Astrocyte of the spinal cord (primary cell): ENCODE measurements at regions not wholly inside any gene's neighbourhood (a gene's known extent, or its start where the extent isn't known, plus 50 kb on each side); places are given as distances from the start of the nearest gene placed in this dataset.
A peak's percentile ranks its signal among the peaks of the same experiment; 100 is the strongest.
"Not testable (repeated sequence)": the region's sequence is repeated elsewhere in the genome, so short reads cannot be mapped to it uniquely, and the experiment has no call there.

Experiments
- DNase-seq: peaks from one replicate; pipeline ENCODE4 v3.0.0; 2011; ENCODE audit warnings: low read depth, low spot score
- H3K4me3 ChIP-seq: 2 replicates; pipeline ENCODE4 v1.5.1; 2011; ENCODE audit warnings: low read depth, mild to moderate bottlenecking, low read length, moderate library complexity
- CTCF ChIP-seq: IDR thresholded peaks from 2 replicates; pipeline ENCODE4 v1.5.1; 2012; ENCODE audit warnings: low read depth, mild to moderate bottlenecking, low read length, inconsistent platforms
- in situ Hi-C: cut with HindIII; loops from 2 replicates; pipeline ENCODE4 v1.10.0; 2017; ENCODE audit warnings: low sequenced_read_pairs

- TF ChIP-seq CTCF: no peak
- no peak overlapping the region for H3K4me3 ChIP-seq
- in situ Hi-C loops: no loop called here
- peak; percentile 97 for DNase-seq
Observed at GRCh38 chr4:147103403-147103946, 157.8 kb upstream of the TTC29 start.

DNA sequence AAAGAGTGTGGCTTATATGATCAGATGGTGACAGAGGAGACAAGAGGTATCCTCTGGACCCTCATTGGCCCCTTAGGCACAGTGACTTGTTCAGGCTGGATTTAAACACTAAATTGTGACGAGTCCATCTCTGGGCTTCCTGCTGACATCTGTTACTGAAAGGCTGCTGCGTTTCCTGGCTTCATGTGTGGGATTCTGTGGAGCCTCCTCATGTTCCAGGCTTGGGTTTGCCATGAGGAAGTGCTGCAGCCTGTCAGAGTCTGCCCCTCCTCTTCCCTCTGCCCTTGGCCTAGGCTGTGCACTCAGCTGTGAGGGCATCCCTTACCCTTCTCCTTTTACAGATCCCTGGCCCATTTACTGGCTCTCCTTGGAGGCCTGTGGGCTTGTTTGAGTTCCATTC, 159.1 kb upstream of the TTC29 start:
- in situ Hi-C loops: no loop called here
- TF ChIP-seq CTCF: no peak
- no peak for DNase-seq
- H3K4me3 ChIP-seq: no peak overlapping the region

GRCh38 chr4:147108409-147108808, 162.7 kb upstream of the TTC29 start:
- no peak for TF ChIP-seq CTCF
- in situ Hi-C loops: no loop called here
- H3K4me3 ChIP-seq: no peak overlapping the region
- DNase-seq: no peak

GRCh38 chr4:147109800-147110199, 164.1 kb upstream of the TTC29 start:
- in situ Hi-C loops: no loop called here
- TF ChIP-seq CTCF: no peak
- no peak for DNase-seq
- no peak overlapping the region for H3K4me3 ChIP-seq

GRCh38 chr4:147110473-147111367, 165.1 kb upstream of the TTC29 start:
- no peak overlapping the region for H3K4me3 ChIP-seq
- TF ChIP-seq CTCF: no peak
- in situ Hi-C loops: no loop called here
- peak; percentile 46 for DNase-seq

- in situ Hi-C loops, H3K4me3 ChIP-seq: not testable (repeated sequence)
Observed at GRCh38 chr4:147112196-147112595, 166.5 kb upstream of the TTC29 start.

GRCh38 chr4:147117431-147117830, 171.8 kb upstream of the TTC29 start:
- H3K4me3 ChIP-seq: no peak overlapping the region
- no peak for DNase-seq
- in situ Hi-C loops: no loop called here
- TF ChIP-seq CTCF: no peak

More at GRCh38 chr4:147112196-147112595, 166.5 kb upstream of the TTC29 start:
- not testable (repeated sequence) for DNase-seq
